Activated CD4-positive, alpha-beta memory T cell treated with anti-CD3 and anti-CD28 coated beads for 36 hours (primary cell): ENCODE measurements at regions not wholly inside any gene's neighbourhood (a gene's known extent, or its start where the extent isn't known, plus 50 kb on each side); places are given as distances from the start of the nearest gene placed in this dataset.

Source experiments
- CTCF ChIA-PET: fragments of 350-600 bp; sonication (Branson Sonifier 250); formaldehyde crosslinking; loops from one replicate; lab custom pipeline; 2021; ENCODE audit warnings: antibody characterized with exemption, inconsistent platforms; lab: Charles Lee
- POLR2A ChIA-PET: fragments of 350-600 bp; sonication (Branson Sonifier 250); formaldehyde crosslinking; loops from one replicate; lab custom pipeline; 2021; ENCODE audit warnings: antibody characterized with exemption; lab: Charles Lee
- DNase-seq: peaks from one replicate; pipeline ENCODE4 v3.0.0-alpha.2; 2020
- H3K27ac Mint-ChIP-seq: one replicate; pipeline ENCODE4 v1.8.0; 2021; ENCODE audit warnings: mixed read lengths
- H3K27me3 Mint-ChIP-seq: one replicate; pipeline ENCODE4 v1.8.0; 2021; ENCODE audit warnings: mixed read lengths
- H3K36me3 Mint-ChIP-seq: one replicate; pipeline ENCODE4 v1.8.0; 2021; ENCODE audit warnings: mixed read lengths
- H3K4me1 Mint-ChIP-seq: one replicate; pipeline ENCODE4 v1.8.0; 2021; ENCODE audit warnings: low read depth, mixed read lengths
- H3K4me3 Mint-ChIP-seq: one replicate; pipeline ENCODE4 v1.8.0; 2021; ENCODE audit warnings: mild to moderate bottlenecking, mixed read lengths
- H3K9me3 Mint-ChIP-seq: one replicate; pipeline ENCODE4 v1.8.0; 2021; ENCODE audit warnings: mixed read lengths
- intact Hi-C: fragments of 100-400 bp; cut with micrococcal nuclease; formaldehyde crosslinking; loops from one replicate; pipeline ENCODE4 v1.15.1; 2023

- H3K36me3 Mint-ChIP-seq, result no peaks in the 10 kb centered on the region
- H3K9me3 Mint-ChIP-seq, result no peaks in the 10 kb centered on the region
- H3K4me1 Mint-ChIP-seq, result no peaks in the 10 kb centered on the region
- no peak overlapping the region for H3K4me3 Mint-ChIP-seq
- intact Hi-C loops, result no loop called here
- ChIA-PET POLR2A (no interaction called here), CTCF (no interaction called here)
- no peak overlapping the region for H3K27ac Mint-ChIP-seq
- H3K27me3 Mint-ChIP-seq, result peaks cover 13% of the 10 kb centered on the region
- DNase-seq, result no peak
These were observed 112.8 kb upstream of the HPF1 start for GRCh38 chr4:169870507-169870906.

GRCh38 chr4:169869490-169869889 is 111.7 kb upstream of the HPF1 start:
- Mint-ChIP-seq H3K36me3 (no peaks in the 10 kb centered on the region), H3K4me3 (no peak overlapping the region), H3K4me1 (no peaks in the 10 kb centered on the region), H3K27ac (no peak overlapping the region), H3K27me3 (peaks cover 13% of the 10 kb centered on the region), H3K9me3 (no peaks in the 10 kb centered on the region)
- ChIA-PET POLR2A (no interaction called here), CTCF (interaction anchor here (0.7 kb wide), 1 partner anchor 472 kb away, joined by 3 read pairs; no protein-coding TSS in a partner anchor)
- intact Hi-C loops, result no loop called here
- DNase-seq, result no peak

GRCh38 chr4:169861593-169861992 is 103.8 kb upstream of the HPF1 start:
- Mint-ChIP-seq H3K4me3 (no peak overlapping the region), H3K36me3 (no peaks in the 10 kb centered on the region), H3K4me1 (no peaks in the 10 kb centered on the region), H3K9me3 (no peaks in the 10 kb centered on the region), H3K27ac (no peak overlapping the region), H3K27me3 (peaks cover under 1% of the 10 kb centered on the region)
- DNase-seq, result no peak
- ChIA-PET POLR2A (no interaction called here), CTCF (no interaction called here)
- intact Hi-C loops, result no loop called here

- ChIA-PET POLR2A (no interaction called here), CTCF (no interaction called here)
- Mint-ChIP-seq H3K27me3 (no peaks in the 10 kb centered on the region), H3K27ac (no peak overlapping the region), H3K4me1 (no peaks in the 10 kb centered on the region), H3K36me3 (no peaks in the 10 kb centered on the region), H3K9me3 (no peaks in the 10 kb centered on the region), H3K4me3 (no peak overlapping the region)
- intact Hi-C loops, result no loop called here
- DNase-seq, result no peak
These were observed 101.8 kb upstream of the HPF1 start for GRCh38 chr4:169859366-169860216.

- Mint-ChIP-seq H3K27me3 (peaks cover 3% of the 10 kb centered on the region), H3K36me3 (no peaks in the 10 kb centered on the region), H3K4me1 (no peaks in the 10 kb centered on the region), H3K9me3 (no peaks in the 10 kb centered on the region), H3K27ac (no peak overlapping the region), H3K4me3 (no peak overlapping the region)
- ChIA-PET POLR2A (no interaction called here), CTCF (no interaction called here)
- intact Hi-C loops, result no loop called here
- no peak for DNase-seq
These were observed 96.3 kb upstream of the HPF1 start for GRCh38 chr4:169854090-169854489.

GRCh38 chr4:169852481-169852880 is 94.7 kb upstream of the HPF1 start:
- DNase-seq, result no peak
- Mint-ChIP-seq H3K4me3 (no peak overlapping the region), H3K27me3 (peaks cover 3% of the 10 kb centered on the region), H3K9me3 (no peaks in the 10 kb centered on the region), H3K27ac (no peak overlapping the region), H3K36me3 (no peaks in the 10 kb centered on the region), H3K4me1 (no peaks in the 10 kb centered on the region)
- CTCF ChIA-PET, result no interaction called here
- intact Hi-C loops, result no loop called here
- POLR2A ChIA-PET, result no interaction called here

GRCh38 chr4:169851750-169852149 is 94.0 kb upstream of the HPF1 start:
- Mint-ChIP-seq H3K4me3 (no peak overlapping the region), H3K27ac (no peak overlapping the region), H3K36me3 (no peaks in the 10 kb centered on the region), H3K4me1 (no peaks in the 10 kb centered on the region), H3K9me3 (no peaks in the 10 kb centered on the region), H3K27me3 (peaks cover 3% of the 10 kb centered on the region)
- POLR2A ChIA-PET, result no interaction called here
- intact Hi-C loops, result no loop called here
- CTCF ChIA-PET, result no interaction called here
- no peak for DNase-seq

GRCh38 chr4:169849456-169849855 is 91.7 kb upstream of the HPF1 start:
- Mint-ChIP-seq H3K4me3 (no peak overlapping the region), H3K36me3 (no peaks in the 10 kb centered on the region), H3K9me3 (no peaks in the 10 kb centered on the region), H3K4me1 (no peaks in the 10 kb centered on the region), H3K27me3 (peaks cover 4% of the 10 kb centered on the region), H3K27ac (no peak overlapping the region)
- no peak for DNase-seq
- intact Hi-C loops, result no loop called here
- POLR2A ChIA-PET, result no interaction called here
- CTCF ChIA-PET, result interaction anchor here (0.9 kb wide), 1 partner anchor 45 kb away, joined by 3 read pairs; no protein-coding TSS in a partner anchor

- H3K27ac Mint-ChIP-seq, result no peak overlapping the region
- no peak for DNase-seq
- no peaks in the 10 kb centered on the region for H3K36me3 Mint-ChIP-seq
- peaks cover 4% of the 10 kb centered on the region for H3K27me3 Mint-ChIP-seq
- H3K4me1 Mint-ChIP-seq, result no peaks in the 10 kb centered on the region
- no peak overlapping the region for H3K4me3 Mint-ChIP-seq
- ChIA-PET CTCF (no interaction called here), POLR2A (no interaction called here)
- H3K9me3 Mint-ChIP-seq, result no peaks in the 10 kb centered on the region
- intact Hi-C loops, result no loop called here
These were observed 90.3 kb upstream of the HPF1 start for GRCh38 chr4:169848018-169848417.

GRCh38 chr4:169847171-169847570 is 89.4 kb upstream of the HPF1 start:
- H3K27me3 Mint-ChIP-seq, result peaks cover 6% of the 10 kb centered on the region
- H3K9me3 Mint-ChIP-seq, result no peaks in the 10 kb centered on the region
- POLR2A ChIA-PET, result no interaction called here
- DNase-seq, result no peak
- H3K4me1 Mint-ChIP-seq, result no peaks in the 10 kb centered on the region
- intact Hi-C loops, result no loop called here
- no peak overlapping the region for H3K27ac Mint-ChIP-seq
- no peak overlapping the region for H3K4me3 Mint-ChIP-seq
- CTCF ChIA-PET, result interaction anchor here (1.4 kb wide), 1 partner anchor 37 kb away, joined by 4 read pairs; no protein-coding TSS in a partner anchor
- no peaks in the 10 kb centered on the region for H3K36me3 Mint-ChIP-seq

- H3K27ac Mint-ChIP-seq, result no peak overlapping the region
- ChIA-PET CTCF (interaction anchor here (1.4 kb wide), 1 partner anchor 36 kb away, joined by 4 read pairs; no protein-coding TSS in a partner anchor), POLR2A (no interaction called here)
- DNase-seq, result no peak
- H3K9me3 Mint-ChIP-seq, result no peaks in the 10 kb centered on the region
- H3K27me3 Mint-ChIP-seq, result peaks cover 6% of the 10 kb centered on the region
- H3K4me3 Mint-ChIP-seq, result no peak overlapping the region
- H3K4me1 Mint-ChIP-seq, result no peaks in the 10 kb centered on the region
- no peaks in the 10 kb centered on the region for H3K36me3 Mint-ChIP-seq
- intact Hi-C loops, result no loop called here
These were observed 88.7 kb upstream of the HPF1 start for GRCh38 chr4:169846396-169846795.

- ChIA-PET CTCF (no interaction called here), POLR2A (no interaction called here)
- DNase-seq, result no peak
- no peaks in the 10 kb centered on the region for H3K4me1 Mint-ChIP-seq
- H3K27ac Mint-ChIP-seq, result no peak overlapping the region
- H3K36me3 Mint-ChIP-seq, result no peaks in the 10 kb centered on the region
- peaks cover 6% of the 10 kb centered on the region for H3K27me3 Mint-ChIP-seq
- intact Hi-C loops, result no loop called here
- peaks cover 3% of the 10 kb centered on the region for H3K9me3 Mint-ChIP-seq
- H3K4me3 Mint-ChIP-seq, result no peak overlapping the region
These were observed 84.0 kb upstream of the HPF1 start for GRCh38 chr4:169841776-169842175.

GRCh38 chr4:169840554-169840953 is 82.8 kb upstream of the HPF1 start:
- CTCF ChIA-PET, result no interaction called here
- intact Hi-C loops, result no loop called here
- no peak overlapping the region for H3K4me3 Mint-ChIP-seq

More at GRCh38 chr4:169840554-169840953, 82.8 kb upstream of the HPF1 start:
- H3K27me3 Mint-ChIP-seq, result peaks cover 5% of the 10 kb centered on the region
- no peaks in the 10 kb centered on the region for H3K4me1 Mint-ChIP-seq
- POLR2A ChIA-PET, result no interaction called here
- H3K36me3 Mint-ChIP-seq, result no peaks in the 10 kb centered on the region
- DNase-seq, result no peak
- no peak overlapping the region for H3K27ac Mint-ChIP-seq
- peaks cover 3% of the 10 kb centered on the region for H3K9me3 Mint-ChIP-seq
